SK-N-DZ (cell line): ENCODE measurements at regions not wholly inside any gene's neighbourhood (a gene's known extent, or its start where the extent isn't known, plus 50 kb on each side); places are given as distances from the start of the nearest gene placed in this dataset.

Source experiments
- DNase-seq: peaks from one replicate; pipeline ENCODE4 v3.0.0-alpha.2; 2015; ENCODE audit warnings: low spot score

DNA sequence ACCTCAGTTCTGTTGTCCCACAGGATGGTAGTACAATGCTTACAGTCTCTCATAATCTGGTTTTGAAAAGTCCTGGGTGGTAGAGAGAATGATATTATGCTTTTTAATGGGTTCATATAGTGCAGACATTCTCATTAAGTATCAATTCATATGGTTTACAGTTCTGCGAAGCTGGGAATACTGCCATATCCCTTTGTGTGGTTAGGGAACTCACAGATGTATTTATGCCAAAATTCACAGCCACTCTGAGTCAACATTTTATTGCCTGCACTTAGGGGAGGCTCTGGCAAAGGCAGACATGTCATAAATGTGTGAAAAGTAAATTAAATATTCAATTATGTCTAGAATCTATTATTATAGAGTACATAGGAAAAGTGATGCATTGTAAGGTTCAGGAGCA, 808.2 kb downstream of the SUCLG1 start:
- no peak for DNase-seq

DNA sequence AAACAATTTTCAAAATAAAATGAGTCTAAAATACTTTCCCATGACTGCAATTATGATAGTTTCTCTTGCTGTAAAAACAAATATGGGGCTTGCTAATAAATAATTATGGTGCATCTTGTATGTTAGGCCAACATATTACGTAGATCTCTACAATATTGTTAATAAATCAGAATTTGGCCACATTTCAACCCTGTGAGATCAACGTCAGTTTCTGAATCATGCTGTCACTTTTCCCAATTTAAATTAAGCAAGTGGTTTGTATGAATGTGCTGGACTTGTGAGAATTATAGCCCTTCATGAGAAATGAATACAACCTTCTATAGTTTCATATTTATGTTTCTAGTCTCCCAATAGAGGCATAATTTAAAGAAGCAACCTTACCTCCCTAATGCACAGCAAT, 808.9 kb downstream of the SUCLG1 start:
- no peak for DNase-seq

DNA sequence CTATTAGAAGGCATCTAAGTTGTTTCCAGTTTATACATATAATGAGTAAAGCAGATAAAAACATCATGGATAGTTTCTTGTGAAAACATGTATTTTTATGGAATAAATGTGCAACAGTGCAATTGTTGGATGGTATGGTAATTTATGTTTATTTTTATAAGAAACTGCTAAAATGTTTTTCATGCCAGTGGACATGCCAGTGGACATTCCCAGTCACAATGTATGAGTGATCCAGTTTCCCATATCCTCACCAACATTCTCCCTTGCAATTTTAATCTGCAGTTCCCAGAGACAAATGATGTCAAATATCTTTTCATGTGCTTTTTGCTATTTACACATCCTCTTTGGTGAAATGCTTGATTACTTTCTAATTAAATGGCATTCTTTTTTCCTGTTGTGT, 818.6 kb downstream of the SUCLG1 start:
- DNase-seq = no peak

DNA sequence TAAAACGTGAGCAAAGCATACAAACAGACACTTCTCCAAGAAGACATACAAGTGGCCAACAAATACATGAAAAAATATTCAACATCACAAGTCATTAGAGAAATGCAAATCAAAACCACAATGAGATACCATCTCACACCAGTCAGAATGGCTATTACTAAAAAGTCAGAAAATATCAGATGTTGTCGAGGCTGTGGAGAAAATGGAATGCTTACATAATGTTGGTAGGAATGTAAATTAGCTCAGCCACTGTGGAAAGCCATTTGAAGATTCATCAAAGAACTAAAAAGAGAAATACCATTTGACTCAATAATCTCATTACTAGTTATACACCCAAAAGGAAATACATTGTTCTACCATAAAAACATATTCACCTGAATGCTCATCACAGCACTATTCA, 825.7 kb downstream of the SUCLG1 start:
- no peak for DNase-seq

DNA sequence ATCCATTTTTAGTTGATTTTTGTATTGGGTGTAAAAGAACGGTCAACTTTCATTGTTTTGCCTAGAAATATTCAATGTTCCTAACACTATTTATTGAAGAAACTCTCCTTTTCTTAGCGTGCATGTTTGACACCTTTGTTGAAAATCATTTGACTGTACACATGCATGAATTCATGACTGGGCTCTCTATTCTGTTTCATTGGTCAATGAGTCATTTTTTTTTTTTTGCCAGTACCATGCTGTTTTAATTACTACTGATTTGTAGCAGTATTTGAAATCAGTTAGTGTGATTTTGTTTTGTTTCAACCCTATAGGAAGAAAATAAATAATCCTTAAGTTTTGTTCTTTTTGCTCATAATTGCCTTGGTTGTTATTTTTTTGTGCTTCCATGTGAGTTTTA, 828.7 kb downstream of the SUCLG1 start:
- DNase-seq = no peak

DNA sequence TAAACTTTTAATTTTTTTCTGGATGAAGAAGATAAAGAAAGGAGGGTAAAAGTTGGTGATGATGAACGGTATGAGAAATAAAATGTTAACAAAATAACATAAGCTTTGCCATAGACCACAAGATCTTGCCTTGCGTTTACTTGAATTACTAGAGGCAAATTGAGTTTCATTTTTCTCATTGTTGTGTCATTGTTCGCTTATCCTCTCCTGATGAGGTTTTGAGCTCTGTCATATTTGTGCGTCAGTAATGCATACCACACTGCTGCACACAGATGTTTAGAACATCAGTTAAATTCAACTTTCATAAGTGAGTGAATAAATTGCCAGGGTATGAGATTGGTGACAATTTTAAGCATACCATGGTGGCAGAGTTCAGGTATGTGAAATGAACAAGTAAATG, 843.6 kb downstream of the SUCLG1 start:
- DNase-seq = no peak

DNA sequence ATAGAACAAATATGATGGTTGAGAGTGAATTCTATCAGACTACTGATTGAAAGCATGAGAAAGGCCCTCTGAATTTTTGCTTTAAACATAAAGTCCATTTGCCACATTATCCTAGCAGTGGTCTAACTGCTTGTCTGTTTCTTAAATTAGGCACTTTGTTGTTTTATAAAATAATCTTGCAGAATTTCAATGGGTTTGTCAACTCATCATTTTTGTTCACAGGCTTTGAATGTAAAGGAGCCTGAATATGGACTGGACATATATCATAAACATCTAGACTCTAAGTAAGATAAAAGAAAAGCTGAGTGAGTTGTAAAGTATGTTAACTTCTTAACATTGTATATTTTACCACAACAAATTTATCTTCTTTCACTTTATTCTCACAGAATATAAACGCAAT, 845.9 kb downstream of the SUCLG1 start:
- DNase-seq = no peak

DNA sequence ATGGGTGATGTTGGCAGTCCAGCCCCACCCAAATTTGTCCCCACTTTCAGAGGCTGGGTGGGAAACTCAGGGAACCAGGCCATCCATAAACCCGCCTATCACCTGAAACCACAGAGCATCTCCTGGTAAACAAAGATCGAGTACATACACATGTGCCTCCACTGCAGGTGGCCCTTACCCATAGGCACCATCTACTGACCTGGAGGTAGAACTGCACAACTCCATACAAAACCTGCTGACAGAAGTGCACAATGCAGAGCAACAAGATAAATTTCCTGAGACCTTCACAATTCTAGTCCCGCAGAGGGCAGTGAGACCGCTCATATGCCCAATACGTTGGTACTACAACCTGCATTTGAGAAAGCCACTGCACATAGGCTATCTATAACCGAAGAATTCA, 856.3 kb downstream of the SUCLG1 start:
- DNase-seq = no peak

DNA sequence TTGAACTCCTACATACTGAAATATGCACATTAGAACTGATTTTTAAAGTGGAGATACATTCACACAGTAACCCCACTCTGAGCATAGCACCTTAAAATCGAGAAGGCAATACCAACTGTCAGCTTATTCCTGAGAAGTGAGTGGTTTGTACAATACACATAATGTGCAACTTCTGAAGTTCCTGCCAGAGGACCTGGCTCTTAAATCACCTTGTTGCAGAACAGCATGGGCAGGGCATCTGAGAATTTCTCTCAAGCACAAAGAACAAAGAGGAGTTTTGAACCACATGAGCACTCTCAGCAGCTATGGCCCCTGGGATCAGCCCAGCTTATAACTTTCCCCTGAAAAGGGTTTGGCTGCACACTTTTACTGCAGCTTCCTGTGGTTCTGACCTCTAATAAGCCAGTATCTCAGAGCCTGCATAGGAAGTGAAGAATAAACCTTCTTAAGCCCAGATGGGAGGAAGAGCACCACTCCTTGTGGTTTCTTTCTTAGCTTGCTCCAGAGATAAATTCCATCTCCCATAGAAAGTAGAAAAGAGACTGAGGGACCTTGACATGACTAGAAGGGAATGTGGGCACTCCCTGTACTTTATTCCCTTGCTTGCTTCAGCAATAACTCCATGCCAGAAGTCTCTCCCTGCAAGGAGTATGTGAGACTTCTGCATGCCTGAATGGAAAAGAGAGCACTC, 862.3 kb downstream of the SUCLG1 start:
- no peak for DNase-seq

DNA sequence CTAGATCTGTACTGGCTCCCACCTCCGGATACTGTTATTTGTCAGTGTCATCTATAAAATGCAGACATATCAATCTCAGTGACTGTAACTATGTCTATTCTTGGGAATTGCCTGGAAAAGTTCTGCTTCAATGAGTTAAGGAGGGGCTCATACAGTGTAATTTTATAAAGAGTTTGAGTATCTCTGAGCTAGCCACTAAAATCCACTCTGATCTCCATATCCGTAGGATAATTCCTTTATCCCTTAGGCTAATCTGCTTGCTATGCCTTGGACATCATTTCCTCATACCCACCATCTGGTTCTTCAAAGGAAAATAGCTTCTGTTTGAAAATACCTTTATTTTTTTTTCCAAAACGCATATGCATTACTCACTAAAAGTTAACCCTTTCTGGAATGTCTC, 863.2 kb downstream of the SUCLG1 start:
- DNase-seq = peak; percentile 15

DNA sequence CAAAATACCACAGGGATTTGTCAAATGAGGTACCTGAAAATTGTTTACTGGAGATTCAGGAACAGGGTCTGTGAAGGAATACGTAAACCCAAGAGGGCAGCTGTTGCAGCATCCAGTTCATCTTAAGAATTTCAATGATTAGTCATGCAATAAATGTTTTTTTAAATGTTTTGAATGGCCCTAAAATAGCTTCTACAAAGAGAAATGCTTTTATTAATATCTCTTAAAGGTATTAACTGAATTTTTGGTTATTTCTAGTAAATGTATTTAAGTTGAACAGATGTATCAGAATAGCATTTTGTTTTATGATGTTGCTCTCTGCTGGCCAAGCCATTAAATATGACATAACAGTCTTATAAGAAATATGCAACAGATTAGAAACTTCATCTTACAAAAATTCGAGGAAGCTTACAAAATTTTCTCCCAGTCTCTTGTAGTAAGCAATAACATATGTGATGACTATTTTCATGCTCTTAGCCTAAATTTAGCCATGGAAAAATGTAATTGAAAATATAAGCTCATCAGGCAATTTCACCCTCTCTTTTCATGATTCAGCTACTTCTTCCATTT, 863.9 kb downstream of the SUCLG1 start:
- no peak for DNase-seq

DNA sequence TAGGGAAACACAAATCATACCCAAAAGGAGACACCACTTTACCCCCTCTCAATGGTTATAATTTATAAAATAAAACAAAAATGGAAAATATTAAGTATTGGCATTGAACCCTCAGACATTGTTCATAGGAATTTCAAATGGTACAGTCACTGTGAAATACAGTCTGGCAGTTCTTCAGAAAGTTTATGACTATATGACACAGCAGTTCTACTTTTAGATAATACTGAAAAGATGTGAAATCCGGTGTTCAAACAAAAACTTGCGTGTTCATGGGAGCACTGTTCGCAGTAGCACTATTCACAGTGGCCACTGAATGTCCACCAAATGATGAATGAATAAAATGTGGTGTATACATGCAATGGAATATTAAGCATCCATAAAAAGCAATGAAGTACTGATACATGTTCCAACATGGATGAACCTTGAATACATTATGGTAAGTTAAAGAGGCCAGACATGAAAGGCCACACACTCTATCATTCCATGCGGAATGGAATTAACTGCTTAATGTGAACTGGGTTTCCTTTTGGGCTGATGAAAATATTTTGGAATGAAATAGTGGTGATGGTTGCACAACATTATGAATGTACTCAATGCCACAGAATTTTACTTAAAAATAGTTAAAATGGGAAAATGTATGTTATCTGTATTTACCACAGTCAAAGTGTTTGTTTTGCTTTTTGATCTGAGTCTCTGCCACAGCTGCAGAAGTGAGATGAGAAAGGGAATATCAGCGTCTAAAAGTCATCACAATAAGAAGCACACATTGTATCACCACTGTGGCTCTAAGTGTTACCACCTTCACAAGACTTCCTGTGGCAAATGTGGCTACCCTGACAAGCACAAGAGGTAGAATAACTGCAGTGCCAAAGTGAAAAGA, 864.6 kb downstream of the SUCLG1 start:
- no peak for DNase-seq

DNA sequence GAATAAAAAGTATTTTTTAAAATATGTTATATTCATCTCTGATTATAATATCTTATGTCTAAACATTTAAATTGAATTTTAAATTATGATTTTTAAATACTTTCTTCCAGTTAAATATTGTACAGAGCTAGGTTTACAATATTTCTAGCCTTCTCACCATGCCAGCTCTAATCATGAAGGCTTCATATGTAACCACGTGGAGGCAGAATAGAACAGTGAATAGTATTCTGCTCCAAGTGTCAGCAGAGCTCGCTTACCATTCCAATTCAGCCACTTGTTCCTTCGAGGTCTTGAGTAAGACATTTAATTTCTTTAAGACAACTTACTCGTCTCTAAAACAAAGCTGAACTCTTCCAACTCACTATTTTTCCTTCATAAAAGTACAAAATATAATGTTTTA, 871.8 kb downstream of the SUCLG1 start:
- no peak for DNase-seq

DNA sequence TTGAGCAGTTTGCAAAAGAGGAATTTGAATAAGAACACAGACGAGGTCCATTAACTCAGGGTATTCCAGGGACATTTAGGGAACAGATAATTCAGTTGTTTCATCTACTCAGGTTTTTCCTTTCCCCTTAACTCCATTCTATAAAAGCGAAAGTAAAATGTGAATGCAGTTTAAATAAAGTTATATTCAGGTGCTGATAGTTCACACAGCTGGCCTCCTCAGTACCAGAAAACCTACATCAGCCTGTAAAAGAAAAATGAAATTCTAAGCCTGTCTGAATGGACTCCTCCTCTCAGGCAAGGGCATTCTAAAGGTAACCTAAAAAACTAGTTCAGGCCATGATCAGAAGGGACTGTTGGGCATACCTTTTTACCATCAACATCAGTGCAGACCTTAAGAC, 873.8 kb downstream of the SUCLG1 start:
- DNase-seq = no peak

DNA sequence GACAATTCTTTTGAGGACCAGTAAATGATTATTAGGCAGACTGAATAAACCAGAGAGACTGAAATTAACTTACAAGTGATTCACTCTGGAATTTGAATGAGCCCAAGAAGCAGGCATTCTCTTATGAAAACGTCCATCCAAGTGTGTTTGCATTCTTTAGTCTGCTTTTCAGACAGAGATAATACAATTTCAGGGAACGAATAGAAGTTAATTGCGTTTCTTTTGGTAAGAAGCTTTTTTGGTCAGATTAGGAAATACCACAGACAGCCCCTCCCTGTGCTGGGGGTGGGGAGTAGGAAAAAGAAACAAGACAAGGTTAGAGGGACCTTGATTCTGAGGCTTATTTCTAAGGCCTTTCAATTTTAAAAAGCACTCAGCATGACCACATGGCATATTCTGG, 874.4 kb downstream of the SUCLG1 start:
- DNase-seq = peak; percentile 17

DNA sequence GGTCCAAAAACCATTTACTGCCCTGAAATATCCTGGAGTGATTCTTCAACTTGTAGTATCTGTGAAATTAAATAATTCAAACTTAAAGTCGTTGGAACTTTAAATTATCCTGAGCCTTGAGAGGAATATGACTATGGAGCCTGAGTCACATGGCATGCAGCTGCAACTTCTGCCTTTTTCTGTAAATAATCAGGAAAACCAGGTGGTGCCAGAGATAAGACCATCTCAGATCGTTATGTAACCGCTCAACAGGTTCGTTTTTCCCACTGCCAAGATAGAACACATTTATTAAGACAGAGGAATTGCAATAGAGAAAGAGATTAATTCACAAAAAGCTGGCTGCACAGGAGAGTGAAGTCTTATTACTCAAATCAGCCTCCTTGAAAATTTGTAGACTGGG, 876.5 kb downstream of the SUCLG1 start:
- DNase-seq = peak; percentile 18

DNA sequence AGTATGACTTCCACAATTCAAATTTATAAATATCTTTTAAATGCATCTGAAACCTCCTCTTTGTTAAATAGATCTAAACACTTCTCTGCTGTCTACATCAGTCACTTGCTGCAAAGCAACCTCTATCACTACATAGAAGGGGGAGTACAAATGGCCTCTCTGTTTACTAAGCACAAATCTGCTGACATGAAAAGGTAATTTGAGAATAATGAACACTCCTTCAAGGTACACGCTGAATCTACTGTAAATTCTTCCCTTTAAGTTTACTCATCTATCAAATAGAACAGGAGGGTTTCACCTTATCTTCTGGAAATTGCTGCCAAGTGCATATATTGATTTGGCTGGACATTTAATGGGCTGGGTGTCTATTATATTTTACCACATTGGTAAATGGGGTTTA, 879.6 kb downstream of the SUCLG1 start:
- DNase-seq = peak; percentile 79

DNA sequence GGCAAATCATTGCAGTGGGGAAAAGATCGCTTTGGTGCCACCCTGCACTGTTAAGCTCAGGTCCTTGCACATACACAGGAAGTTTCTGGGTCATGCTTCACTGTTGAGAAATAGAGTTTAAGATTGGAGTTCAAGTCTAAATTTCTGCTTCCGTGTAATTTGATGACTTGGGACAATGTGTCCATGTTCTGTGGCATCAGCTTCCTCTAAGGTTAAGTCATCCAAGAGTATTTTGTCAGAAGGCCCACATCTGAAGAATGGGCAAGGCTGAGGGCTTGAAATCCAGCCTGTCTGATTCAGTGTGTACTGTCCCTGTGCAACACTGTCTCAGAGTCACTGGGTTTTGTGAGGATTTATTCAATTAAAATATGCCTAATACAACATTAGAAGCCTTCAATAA, 880.7 kb downstream of the SUCLG1 start:
- no peak for DNase-seq

DNA sequence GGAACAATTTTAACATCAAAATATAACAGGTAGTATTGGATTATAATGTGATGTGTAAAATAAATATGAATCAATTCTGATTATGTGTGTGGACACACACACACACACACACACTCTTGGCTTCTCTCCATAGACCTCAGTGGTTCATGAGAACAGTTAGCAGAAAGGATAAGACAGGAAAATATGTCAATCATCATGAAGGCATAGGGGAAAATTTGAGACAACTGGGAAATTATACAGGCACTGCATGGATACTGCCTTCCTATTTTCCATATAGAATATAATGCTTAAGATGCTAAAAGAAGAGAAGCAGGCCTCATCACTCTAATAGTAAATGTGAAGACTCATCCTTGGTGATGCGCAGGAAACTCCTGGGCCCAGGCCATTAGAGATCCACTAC, 884.5 kb downstream of the SUCLG1 start:
- no peak for DNase-seq

DNA sequence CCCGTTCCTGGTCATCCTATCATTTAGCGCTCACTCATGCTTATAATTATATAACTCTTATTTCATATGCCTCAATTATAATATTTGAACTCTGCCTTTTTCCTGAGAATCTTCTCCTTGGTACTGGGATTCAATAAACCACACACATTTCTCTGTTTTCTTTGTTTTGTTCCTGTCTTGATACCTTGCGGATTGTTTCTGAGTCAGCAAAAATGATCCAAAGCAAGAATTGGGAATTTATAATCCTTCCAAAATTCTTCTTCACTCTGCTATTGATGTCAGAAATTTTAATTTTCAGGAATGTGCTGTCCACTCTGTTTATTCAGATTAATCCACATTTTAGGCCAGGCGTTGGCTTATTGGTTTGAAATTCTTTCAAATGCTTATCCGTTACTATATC, 886.0 kb downstream of the SUCLG1 start:
- DNase-seq = no peak

DNA sequence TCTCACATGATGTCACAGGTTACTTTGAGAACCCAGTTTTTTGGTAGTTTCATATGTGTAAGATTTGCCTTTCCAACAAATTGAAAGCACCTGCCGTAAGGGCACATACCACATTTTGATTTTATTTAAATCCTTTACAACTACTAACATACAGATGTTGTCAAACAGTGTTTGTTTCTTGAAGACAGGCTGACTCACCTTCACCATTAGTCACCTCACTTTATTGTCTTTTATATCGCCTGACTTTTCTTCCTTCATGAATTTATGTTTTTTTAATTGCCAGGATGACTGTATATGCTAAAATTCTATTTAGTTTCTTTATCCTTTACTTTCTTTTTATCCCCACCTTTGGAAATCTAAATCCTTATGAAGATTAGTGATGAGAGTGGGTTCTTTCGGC, 886.7 kb downstream of the SUCLG1 start:
- no peak for DNase-seq

DNA sequence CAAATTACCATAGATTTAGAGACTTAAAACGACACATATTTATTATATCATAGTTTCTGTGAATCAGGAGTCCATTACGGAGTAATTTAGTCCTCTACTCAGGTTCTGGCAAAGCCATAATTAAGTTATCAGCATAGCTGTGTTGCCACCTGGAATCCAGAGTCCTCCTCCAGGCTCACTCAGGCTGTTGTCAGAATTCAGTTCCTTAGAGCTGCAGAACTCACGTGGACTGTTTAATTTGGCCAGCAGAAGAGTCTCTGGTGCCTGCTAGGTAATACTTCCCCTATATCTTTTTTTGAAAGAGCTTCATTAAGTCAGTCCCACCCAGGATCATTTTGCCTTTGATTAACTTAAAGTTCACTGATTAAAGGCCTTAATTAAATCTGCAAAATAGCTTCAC, 891.5 kb downstream of the SUCLG1 start:
- peak; percentile 90 for DNase-seq

DNA sequence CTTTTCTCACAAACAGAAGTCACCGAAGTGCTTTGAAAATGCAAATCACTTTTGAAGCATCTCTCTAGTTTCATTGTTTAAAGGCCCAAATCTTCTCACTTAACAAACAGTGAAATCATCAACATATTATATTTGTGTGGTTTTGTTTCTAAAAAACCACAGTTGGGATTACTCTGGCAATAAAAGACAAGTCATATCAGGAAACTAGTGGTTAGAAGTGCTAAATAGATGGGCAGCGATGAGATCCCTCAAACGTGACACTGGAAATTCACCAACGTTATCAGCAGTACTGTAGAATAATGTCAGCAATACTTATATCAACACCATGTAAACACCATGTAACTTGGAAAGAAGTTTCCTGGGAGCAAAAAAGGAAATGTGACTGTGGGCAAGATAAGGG, 893.5 kb downstream of the SUCLG1 start:
- DNase-seq = no peak
